GM23248 (cell line): ENCODE measurements at regions not wholly inside any gene's neighbourhood (a gene's known extent, or its start where the extent isn't known, plus 50 kb on each side); places are given as distances from the start of the nearest gene placed in this dataset.

Experiments
- EZH2 ChIP-seq: fragments of 200-600 bp; sonication (generic); IDR thresholded peaks from 2 replicates; pipeline ENCODE4 v1.6.1; 2018; ENCODE audit warnings: antibody characterized with exemption, mild to moderate bottlenecking; ENCODE audit not compliant: insufficient read depth, poor library complexity, severe bottlenecking
- EZH2phosphoT487 ChIP-seq: fragments of 200-600 bp; sonication (generic); IDR thresholded peaks from 2 replicates; pipeline ENCODE4 v1.6.1; 2018; ENCODE audit warnings: antibody characterized with exemption, moderate library complexity, mild to moderate bottlenecking, low read depth; ENCODE audit not compliant: insufficient read depth

- TF ChIP-seq EZH2 (no peak), EZH2phosphoT487 (no peak)
Observed at GRCh38 chr17:36720131-36720530, 118.7 kb downstream of the MRM1 start.
